B cell (primary cell): ENCODE measurements at regions not wholly inside any gene's neighbourhood (a gene's known extent, or its start where the extent isn't known, plus 50 kb on each side); places are given as distances from the start of the nearest gene placed in this dataset.

Source experiments
- ATAC-seq: fragments of 200-7000 bp; cut with Tn5 transposase; one replicate; pipeline ENCODE4 v1.10.0; 2021; ENCODE audit warnings: low read depth, mild to moderate bottlenecking, moderate number of reproducible peaks, moderate library complexity
- CTCF ChIA-PET: fragments of 350-600 bp; sonication (Branson Sonifier 250); formaldehyde crosslinking; loops from one replicate; lab custom pipeline; 2021; ENCODE audit warnings: antibody characterized with exemption, inconsistent platforms; lab: Charles Lee
- POLR2A ChIA-PET: fragments of 350-600 bp; sonication (Branson Sonifier 250); formaldehyde crosslinking; loops from one replicate; lab custom pipeline; 2021; ENCODE audit warnings: antibody characterized with exemption; lab: Charles Lee
- DNase-seq: peaks from one replicate; pipeline ENCODE4 v3.0.0; 2013
- H2AFZ ChIP-seq: 2 replicates; pipeline ENCODE4 v1.6.1; 2012; ENCODE audit warnings: mild to moderate bottlenecking, low read depth, low read length; ENCODE audit not compliant: insufficient read depth, poor library complexity, severe bottlenecking
- H3K27ac ChIP-seq, 2 donors: 1 replicate in 1 of 2; 2 replicates in 1 of 2; pipeline ENCODE4 v1.5.1; 2012 to 2013; ENCODE audit warnings: low read length in 2 of 2, mild to moderate bottlenecking in 2 of 2, moderate library complexity in 1 of 2
- H3K27me3 ChIP-seq, 4 experiments: fragments of 200-600 bp in 1 of 4; sonication (generic) in 1 of 4; replicated peaks in 1 of 4; 1 replicate in 2 of 4; 2 replicates in 2 of 4; pipeline versions ENCODE4 v1.6.1 to v1.7.0; 2013 to 2016; ENCODE audit warnings: low read length in 3 of 4, mild to moderate bottlenecking in 2 of 4, mixed read lengths in 1 of 4, moderate library complexity in 1 of 4; ENCODE audit not compliant: insufficient read depth in 4 of 4, control insufficient read depth in 3 of 4; ENCODE audit errors: control extremely low read depth in 1 of 4
- H3K36me3 ChIP-seq, 2 experiments: replicated peaks in 1 of 2; 1 replicate in 1 of 2; 2 replicates in 1 of 2; pipeline versions ENCODE4 v1.6.1 to v1.7.1; 2013; ENCODE audit warnings: low read length in 1 of 2; ENCODE audit not compliant: insufficient read depth in 2 of 2, control insufficient read depth in 1 of 2; ENCODE audit errors: control extremely low read depth in 1 of 2, extremely low read depth in 1 of 2
- H3K4me1 ChIP-seq, 2 donors: fragments of 200-600 bp in 1 of 2; sonication (generic) in 1 of 2; 1 replicate in 1 of 2; 2 replicates in 1 of 2; pipeline versions ENCODE4 v1.5.1 to v1.6.1; 2013 to 2017; ENCODE audit warnings: low read length in 2 of 2; ENCODE audit not compliant: control insufficient read depth in 2 of 2, insufficient read depth in 2 of 2
- H3K4me2 ChIP-seq: replicated peaks from 2 replicates; pipeline ENCODE3; 2012; ENCODE audit warnings: mild to moderate bottlenecking, low read depth, low read length; ENCODE audit not compliant: poor library complexity, severe bottlenecking
- H3K4me3 ChIP-seq, 5 experiments: fragments of 200-600 bp in 1 of 5; sonication (generic) in 1 of 5; 1 replicate in 3 of 5; 2 replicates in 2 of 5; pipeline versions ENCODE4 v1.5.1 to v1.7.0; 2011 to 2016; ENCODE audit warnings: low read length in 4 of 5, mild to moderate bottlenecking in 4 of 5, low read depth in 2 of 5, control low read depth in 1 of 5, moderate library complexity in 1 of 5; ENCODE audit not compliant: insufficient read depth in 1 of 5; ENCODE audit errors: control extremely low read depth in 1 of 5, extremely low read depth in 1 of 5
- H3K79me2 ChIP-seq: fragments of 200-600 bp; sonication (generic); one replicate; pipeline ENCODE4 v1.6.0; 2016; ENCODE audit warnings: low read length; ENCODE audit not compliant: control insufficient read depth, insufficient read depth
- H3K9ac ChIP-seq: fragments of 200-600 bp; sonication (generic); 2 replicates; pipeline ENCODE4 v1.6.1; 2017; ENCODE audit warnings: mild to moderate bottlenecking, low read length, moderate library complexity
- H3K9me3 ChIP-seq, 3 donors: one replicate each; pipeline versions ENCODE4 v1.6.1 to v1.7.1; 2013; ENCODE audit warnings: low read length in 2 of 3; ENCODE audit not compliant: control insufficient read depth in 2 of 3, insufficient read depth in 1 of 3; ENCODE audit errors: control extremely low read depth in 1 of 3
- H4K20me1 ChIP-seq: 2 replicates; pipeline ENCODE4 v1.6.0; 2012; ENCODE audit warnings: mild to moderate bottlenecking, low read length; ENCODE audit not compliant: insufficient read depth, control insufficient read depth, poor library complexity, severe bottlenecking
- H3K27ac Mint-ChIP-seq: one replicate; pipeline ENCODE4 v1.8.0; 2021; ENCODE audit warnings: mixed read lengths
- H3K27me3 Mint-ChIP-seq: one replicate; pipeline ENCODE4 v1.8.0; 2021; ENCODE audit warnings: mixed read lengths
- H3K4me1 Mint-ChIP-seq: one replicate; pipeline ENCODE4 v1.8.0; 2021; ENCODE audit warnings: mixed read lengths
- H3K4me3 Mint-ChIP-seq: one replicate; pipeline ENCODE4 v1.8.0; 2021; ENCODE audit warnings: mixed read lengths
- H3K9me3 Mint-ChIP-seq: one replicate; pipeline ENCODE4 v1.8.0; 2022; ENCODE audit warnings: mixed read lengths; ENCODE audit not compliant: insufficient read depth
- EZH2 ChIP-seq: IDR thresholded peaks from 2 replicates; pipeline ENCODE4 v1.6.1; 2012; ENCODE audit warnings: borderline replicate concordance, low read depth, mild to moderate bottlenecking, moderate library complexity, low read length; ENCODE audit not compliant: insufficient read depth, poor library complexity, severe bottlenecking
- WGBS: methylation state at CpG from one replicate; pipeline ENCODE4 v1.1.5; 2013; ENCODE audit warnings: missing lambda C conversion rate; ENCODE audit not compliant: insufficient coverage; 5-methylcytosine and 5-hydroxymethylcytosine counted together
- intact Hi-C: fragments of 100-400 bp; cut with micrococcal nuclease; formaldehyde crosslinking; loops from one replicate; pipeline ENCODE4 v1.10.0; 2022
- TF ChIP-seq, protein P1 (sequence below): fragments of 200-600 bp; IDR thresholded peaks from one replicate; pipeline ENCODE4 v1.8.0; 2022; ENCODE audit warnings: antibody characterized with exemption, mild to moderate bottlenecking

GRCh38 chr4:173765751-173766150 is 235.7 kb upstream of the HAND2 start:
- no peak for TF ChIP-seq EZH2
- TF ChIP-seq, protein P1, sequence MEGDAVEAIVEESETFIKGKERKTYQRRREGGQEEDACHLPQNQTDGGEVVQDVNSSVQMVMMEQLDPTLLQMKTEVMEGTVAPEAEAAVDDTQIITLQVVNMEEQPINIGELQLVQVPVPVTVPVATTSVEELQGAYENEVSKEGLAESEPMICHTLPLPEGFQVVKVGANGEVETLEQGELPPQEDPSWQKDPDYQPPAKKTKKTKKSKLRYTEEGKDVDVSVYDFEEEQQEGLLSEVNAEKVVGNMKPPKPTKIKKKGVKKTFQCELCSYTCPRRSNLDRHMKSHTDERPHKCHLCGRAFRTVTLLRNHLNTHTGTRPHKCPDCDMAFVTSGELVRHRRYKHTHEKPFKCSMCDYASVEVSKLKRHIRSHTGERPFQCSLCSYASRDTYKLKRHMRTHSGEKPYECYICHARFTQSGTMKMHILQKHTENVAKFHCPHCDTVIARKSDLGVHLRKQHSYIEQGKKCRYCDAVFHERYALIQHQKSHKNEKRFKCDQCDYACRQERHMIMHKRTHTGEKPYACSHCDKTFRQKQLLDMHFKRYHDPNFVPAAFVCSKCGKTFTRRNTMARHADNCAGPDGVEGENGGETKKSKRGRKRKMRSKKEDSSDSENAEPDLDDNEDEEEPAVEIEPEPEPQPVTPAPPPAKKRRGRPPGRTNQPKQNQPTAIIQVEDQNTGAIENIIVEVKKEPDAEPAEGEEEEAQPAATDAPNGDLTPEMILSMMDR = no peak
- H3K4me1 Mint-ChIP-seq = no peaks in the 10 kb centered on the region
- Histone ChIP-seq H4K20me1 (no peaks in the 10 kb centered on the region), H3K27me3 (no peaks in the 10 kb centered on the region), H3K4me1 (no peaks in the 10 kb centered on the region), H3K9me3 (no peaks in the 10 kb centered on the region), H3K9ac (no peak overlapping the region), H3K27ac (no peak overlapping the region), H3K4me3 (no peak overlapping the region), H3K79me2 (no peaks in the 10 kb centered on the region), H3K4me2 (no peak overlapping the region), H2AFZ (no peak overlapping the region), H3K36me3 (no peaks in the 10 kb centered on the region)
- no peaks in the 10 kb centered on the region for H3K9me3 Mint-ChIP-seq
- WGBS = 95% methylated on average over 4 of the region's 4 CpGs
- DNase-seq (no peak), ATAC-seq (no peak)
- no peaks in the 10 kb centered on the region for H3K27me3 Mint-ChIP-seq
- no peak overlapping the region for H3K4me3 Mint-ChIP-seq
- POLR2A ChIA-PET = no interaction called here
- no peak overlapping the region for H3K27ac Mint-ChIP-seq
- intact Hi-C loops = no loop called here
- CTCF ChIA-PET = no interaction called here

DNA sequence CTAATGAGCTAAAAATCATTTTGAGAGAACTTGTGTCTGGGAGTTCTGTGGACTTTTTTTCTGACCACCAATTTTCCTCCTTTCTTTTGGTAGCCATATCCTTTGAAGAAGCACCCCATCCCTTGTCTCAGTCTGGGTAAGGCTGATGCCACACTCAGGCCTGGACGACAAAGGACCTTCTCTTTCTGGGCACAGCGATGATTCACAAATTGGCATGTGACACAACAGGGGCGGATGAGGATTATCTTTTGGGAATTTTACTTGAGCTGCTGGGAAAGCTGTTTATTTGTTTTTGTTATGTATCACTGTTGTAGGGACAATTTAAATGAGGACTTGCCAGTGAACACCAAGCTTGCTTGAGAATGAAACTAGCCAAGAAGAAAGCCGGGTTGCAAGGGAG is 233.4 kb upstream of the HAND2 start:
- no peaks in the 10 kb centered on the region for H3K27me3 ChIP-seq
- H3K9me3 ChIP-seq = no peaks in the 10 kb centered on the region
- H3K4me3 Mint-ChIP-seq = no peak overlapping the region
- ATAC-seq = no peak
- TF ChIP-seq, protein P1 = no peak
- no peak for TF ChIP-seq EZH2
- no peaks in the 10 kb centered on the region for H3K79me2 ChIP-seq
- H3K27me3 Mint-ChIP-seq = no peaks in the 10 kb centered on the region
- no peaks in the 10 kb centered on the region for H3K4me1 Mint-ChIP-seq
- H3K4me3 ChIP-seq = no peak overlapping the region
- no peaks in the 10 kb centered on the region for H3K36me3 ChIP-seq
- no peak overlapping the region for H3K9ac ChIP-seq
- no peak overlapping the region for H3K27ac Mint-ChIP-seq
- POLR2A ChIA-PET = no interaction called here
- H3K4me1 ChIP-seq = no peaks in the 10 kb centered on the region
- no peak overlapping the region for H2AFZ ChIP-seq
- no peak overlapping the region for H3K4me2 ChIP-seq
- no peak for DNase-seq
- H3K9me3 Mint-ChIP-seq = no peaks in the 10 kb centered on the region
- 86% methylated on average over 4 of the region's 4 CpGs for WGBS
- CTCF ChIA-PET = no interaction called here
- intact Hi-C loops = no loop called here
- H4K20me1 ChIP-seq = no peaks in the 10 kb centered on the region
- H3K27ac ChIP-seq = no peak overlapping the region
